ENCODE measurements at regions not wholly inside any gene's neighbourhood (a gene's known extent, or its start where the extent isn't known, plus 50 kb on each side); places are given as distances from the start of the nearest gene placed in this dataset.

GRCh38 chr4:63817196-63817865 is 591.9 kb downstream of the TECRL start:
- no peak overlapping the region for H3K4me3 ChIP-seq

DNA sequence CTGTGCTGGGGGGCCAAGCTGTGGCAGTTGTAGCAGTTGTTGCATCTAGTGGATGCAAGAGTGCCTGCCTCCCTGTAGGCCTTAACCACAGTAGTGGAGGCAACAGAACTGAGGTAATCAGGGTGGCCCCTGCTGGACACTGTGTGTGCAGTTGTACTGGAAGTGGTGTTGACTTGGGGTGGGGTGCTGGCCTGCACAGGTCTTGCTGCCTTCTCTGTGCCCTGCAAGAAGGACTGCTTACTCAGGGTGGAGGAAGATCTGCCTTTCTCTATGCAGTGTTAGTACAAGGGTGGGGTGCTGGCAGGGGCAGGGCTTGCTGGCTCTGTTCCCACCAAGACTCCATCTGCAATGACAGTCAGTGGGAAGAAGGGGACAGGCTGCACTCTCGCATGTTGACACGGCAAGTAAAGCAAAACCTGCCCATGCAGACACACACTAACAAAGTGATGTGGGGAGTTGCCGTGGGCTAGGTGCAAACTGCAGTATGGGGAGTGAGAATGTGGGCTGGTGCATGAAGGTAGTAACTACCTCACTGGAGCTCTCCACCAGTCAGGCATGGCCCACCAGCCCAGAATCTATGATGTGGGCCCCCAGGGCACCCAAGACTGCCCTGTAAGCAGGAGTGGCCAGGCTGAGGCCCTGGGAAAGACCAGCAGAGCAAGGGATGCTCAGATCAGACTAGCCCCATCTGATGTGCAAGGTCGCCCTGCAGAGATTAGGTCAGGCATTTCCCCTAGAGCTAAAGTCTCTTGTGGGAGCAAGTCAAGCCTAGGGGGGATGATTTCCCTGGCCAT is 594.9 kb downstream of the TECRL start:
- Histone ChIP-seq H3K36me3 (ENCODE audit: insufficient read depth, low read length) (no peaks in the 10 kb centered on the region), H3K9me3 (ENCODE audit: low read depth, low read length) (no peaks in the 10 kb centered on the region)

More at GRCh38 chr4:63817196-63817865, 591.9 kb downstream of the TECRL start:
- Histone ChIP-seq H3K9ac (ENCODE audit: insufficient read length) (no peak overlapping the region), H3K36me3 (ENCODE audit: insufficient read depth, low read length) (no peaks in the 10 kb centered on the region), H3K27ac (no peak overlapping the region), H3K9me3 (ENCODE audit: low read depth, low read length) (no peaks in the 10 kb centered on the region)
- no peak for DNase-seq (ENCODE audit: low read depth, low spot score)
- TF ChIP-seq POLR2AphosphoS5 (IDR thresholded peaks at IDR 0.05; ENCODE audit: borderline replicate concordance, low read depth, low read length) (no peak), FOXP2 (optimal IDR thresholded peaks at IDR 0.05; ENCODE audit: control extremely low read depth, extremely low read length, insufficient read depth) (no peak), EZH2 (IDR thresholded peaks at IDR 0.05) (no peak)

DNA sequence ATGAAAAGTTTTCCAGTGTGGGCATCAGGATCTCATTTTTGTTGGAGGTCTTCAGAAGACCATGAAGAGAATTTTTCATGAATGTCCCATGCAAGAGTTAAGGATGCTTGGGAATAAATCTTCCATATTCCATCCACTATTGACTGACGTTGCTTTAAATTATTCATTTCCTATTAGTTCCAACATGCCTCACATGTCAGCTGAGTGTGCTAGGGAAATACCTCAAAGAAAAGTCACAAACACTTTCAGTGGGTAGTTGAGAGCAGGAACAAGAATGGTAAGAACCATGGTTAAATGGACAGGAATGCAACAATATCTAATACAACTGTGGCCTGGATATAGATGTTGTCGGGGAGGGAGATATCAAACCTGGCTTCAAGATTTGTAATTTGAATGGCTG is 610.1 kb downstream of the TECRL start:
- Histone ChIP-seq H3K9me3 (ENCODE audit: low read depth, low read length) (no peaks in the 10 kb centered on the region), H3K9ac (ENCODE audit: insufficient read length) (no peak overlapping the region), H3K36me3 (ENCODE audit: insufficient read depth, low read length) (no peaks in the 10 kb centered on the region), H3K4me3 (no peak overlapping the region), H3K27ac (no peak overlapping the region)
- TF ChIP-seq POLR2AphosphoS5 (IDR thresholded peaks at IDR 0.05; ENCODE audit: borderline replicate concordance, low read depth, low read length) (no peak), EZH2 (IDR thresholded peaks at IDR 0.05) (no peak), FOXP2 (optimal IDR thresholded peaks at IDR 0.05; ENCODE audit: control extremely low read depth, extremely low read length, insufficient read depth) (no peak)
- no peak for DNase-seq (ENCODE audit: low read depth, low spot score)

More for the DNA sequence above, 594.9 kb downstream of the TECRL start:
- no peak for DNase-seq (ENCODE audit: low read depth, low spot score)
- Histone ChIP-seq H3K9ac (ENCODE audit: insufficient read length) (no peak overlapping the region), H3K27ac (no peak overlapping the region), H3K4me3 (no peak overlapping the region)
- TF ChIP-seq POLR2AphosphoS5 (IDR thresholded peaks at IDR 0.05; ENCODE audit: borderline replicate concordance, low read depth, low read length) (no peak), EZH2 (IDR thresholded peaks at IDR 0.05) (no peak), FOXP2 (optimal IDR thresholded peaks at IDR 0.05; ENCODE audit: control extremely low read depth, extremely low read length, insufficient read depth) (no peak)

- no peak for TF ChIP-seq POLR2AphosphoS5 (IDR thresholded peaks at IDR 0.05; ENCODE audit: borderline replicate concordance, low read depth, low read length)
- TF ChIP-seq EZH2 (IDR thresholded peaks at IDR 0.05), result no peak
- no peak for TF ChIP-seq FOXP2 (optimal IDR thresholded peaks at IDR 0.05; ENCODE audit: control extremely low read depth, extremely low read length, insufficient read depth)
- DNase-seq (ENCODE audit: low read depth, low spot score), result no peak
- no peak overlapping the region for H3K4me3 ChIP-seq
- H3K9ac ChIP-seq (ENCODE audit: insufficient read length), result no peak overlapping the region
- H3K36me3 ChIP-seq (ENCODE audit: insufficient read depth, low read length), result no peaks in the 10 kb centered on the region
- no peak overlapping the region for H3K27ac ChIP-seq
- no peaks in the 10 kb centered on the region for H3K9me3 ChIP-seq (ENCODE audit: low read depth, low read length)
Observed at GRCh38 chr4:63795301-63795700, 613.9 kb downstream of the TECRL start.

GRCh38 chr4:63790377-63790776 is 618.9 kb downstream of the TECRL start:
- H3K36me3 ChIP-seq (ENCODE audit: insufficient read depth, low read length), result no peaks in the 10 kb centered on the region
- no peak for DNase-seq (ENCODE audit: low read depth, low spot score)
- H3K9me3 ChIP-seq (ENCODE audit: low read depth, low read length), result no peaks in the 10 kb centered on the region
- TF ChIP-seq POLR2AphosphoS5 (IDR thresholded peaks at IDR 0.05; ENCODE audit: borderline replicate concordance, low read depth, low read length) (no peak), EZH2 (IDR thresholded peaks at IDR 0.05) (no peak), FOXP2 (optimal IDR thresholded peaks at IDR 0.05; ENCODE audit: control extremely low read depth, extremely low read length, insufficient read depth) (no peak)
- H3K4me3 ChIP-seq, result no peak overlapping the region
- H3K27ac ChIP-seq, result no peak overlapping the region
- H3K9ac ChIP-seq (ENCODE audit: insufficient read length), result no peak overlapping the region

- TF ChIP-seq EZH2 (IDR thresholded peaks at IDR 0.05), result no peak
- TF ChIP-seq POLR2AphosphoS5 (IDR thresholded peaks at IDR 0.05; ENCODE audit: borderline replicate concordance, low read depth, low read length), result no peak
- no peak for TF ChIP-seq FOXP2 (optimal IDR thresholded peaks at IDR 0.05; ENCODE audit: control extremely low read depth, extremely low read length, insufficient read depth)
- H3K4me3 ChIP-seq, result no peak overlapping the region
- H3K36me3 ChIP-seq (ENCODE audit: insufficient read depth, low read length), result no peaks in the 10 kb centered on the region
- no peaks in the 10 kb centered on the region for H3K9me3 ChIP-seq (ENCODE audit: low read depth, low read length)
- H3K27ac ChIP-seq, result no peak overlapping the region
- H3K9ac ChIP-seq (ENCODE audit: insufficient read length), result no peak overlapping the region
- no peak for DNase-seq (ENCODE audit: low read depth, low spot score)
Observed at GRCh38 chr4:63788271-63788670, 621.0 kb downstream of the TECRL start.

- TF ChIP-seq POLR2AphosphoS5 (IDR thresholded peaks at IDR 0.05; ENCODE audit: borderline replicate concordance, low read depth, low read length) (no peak), FOXP2 (optimal IDR thresholded peaks at IDR 0.05; ENCODE audit: control extremely low read depth, extremely low read length, insufficient read depth) (no peak), EZH2 (IDR thresholded peaks at IDR 0.05) (no peak)
- Histone ChIP-seq H3K9ac (ENCODE audit: insufficient read length) (no peak overlapping the region), H3K36me3 (ENCODE audit: insufficient read depth, low read length) (no peaks in the 10 kb centered on the region), H3K27ac (no peak overlapping the region), H3K4me3 (no peak overlapping the region), H3K9me3 (ENCODE audit: low read depth, low read length) (no peaks in the 10 kb centered on the region)
- DNase-seq (ENCODE audit: low read depth, low spot score), result no peak
Observed at GRCh38 chr4:63787326-63787725, 621.9 kb downstream of the TECRL start.

DNA sequence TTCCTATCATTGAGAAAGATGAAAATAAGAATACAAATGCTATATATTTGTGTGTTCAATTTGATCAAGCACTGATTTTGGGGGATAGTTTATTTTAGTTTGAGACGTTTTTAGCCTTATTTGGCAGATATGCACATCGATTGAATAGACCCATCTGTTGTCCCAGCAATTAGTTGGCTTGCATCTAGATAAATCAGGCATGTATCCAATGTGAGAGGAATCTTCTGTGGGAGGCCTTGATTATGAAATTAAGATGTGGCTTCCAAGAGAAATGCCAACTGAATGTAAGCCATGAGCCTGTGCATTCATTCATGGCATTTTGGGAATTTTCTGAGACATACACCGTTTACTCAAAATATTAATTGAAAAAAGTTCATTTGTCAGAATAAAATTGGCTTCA is 623.1 kb downstream of the TECRL start:
- TF ChIP-seq FOXP2 (optimal IDR thresholded peaks at IDR 0.05; ENCODE audit: control extremely low read depth, extremely low read length, insufficient read depth) (no peak), POLR2AphosphoS5 (IDR thresholded peaks at IDR 0.05; ENCODE audit: borderline replicate concordance, low read depth, low read length) (no peak), EZH2 (IDR thresholded peaks at IDR 0.05) (no peak)
- Histone ChIP-seq H3K9ac (ENCODE audit: insufficient read length) (no peak overlapping the region), H3K9me3 (ENCODE audit: low read depth, low read length) (no peaks in the 10 kb centered on the region), H3K27ac (no peak overlapping the region), H3K36me3 (ENCODE audit: insufficient read depth, low read length) (no peaks in the 10 kb centered on the region), H3K4me3 (no peak overlapping the region)
- DNase-seq (ENCODE audit: low read depth, low spot score), result no peak

Measured in SK-N-MC (cell line).